GM19351 (cell line): ENCODE measurements at regions not wholly inside any gene's neighbourhood (a gene's known extent, or its start where the extent isn't known, plus 50 kb on each side); places are given as distances from the start of the nearest gene placed in this dataset.

ENCODE experiments used
- ATAC-seq: cut with Tn5 transposase; IDR thresholded peaks from one replicate; pipeline ENCODE4 v1.9.1; 2021; ENCODE audit warnings: mild to moderate bottlenecking, moderate library complexity; ENCODE audit not compliant: unreplicated experiment

DNA sequence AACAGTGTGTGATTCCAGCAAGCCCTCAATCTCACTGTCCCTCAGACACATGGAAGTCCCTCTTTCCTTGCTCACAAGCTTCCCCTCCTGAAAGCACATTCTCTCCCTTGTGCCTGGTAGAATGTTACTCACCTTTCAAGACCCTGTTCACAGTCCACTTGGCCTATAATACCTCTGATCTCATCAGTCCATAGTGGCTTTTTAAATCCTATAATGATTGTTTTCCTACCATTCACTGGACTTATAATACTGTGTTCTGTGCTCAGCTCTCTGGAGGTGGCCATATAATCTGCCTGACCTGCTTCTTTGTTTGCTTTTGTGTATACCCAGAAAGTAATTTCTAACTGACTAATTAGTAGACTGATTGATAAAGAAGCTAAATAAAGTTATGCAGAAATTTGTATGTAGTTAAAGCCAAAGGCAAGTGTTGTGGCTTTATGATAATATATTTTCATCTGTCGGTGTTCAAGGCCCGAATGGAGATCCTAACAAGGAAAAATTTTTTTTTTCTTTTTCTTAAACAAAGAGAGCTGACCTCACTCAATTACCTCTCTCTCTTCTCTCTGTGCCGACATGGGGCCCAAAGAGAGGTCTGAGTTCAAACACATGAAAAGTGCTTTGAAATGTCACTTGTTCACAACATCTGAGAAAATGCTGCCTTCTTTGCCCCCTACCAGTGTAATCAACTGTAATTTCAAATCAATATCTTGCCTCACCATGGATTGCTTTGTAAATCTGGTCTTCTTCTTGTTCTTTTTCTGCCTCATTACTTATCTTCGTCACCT lies 1033.0 kb upstream of the PIK3C3 start:
- no peak for ATAC-seq

DNA sequence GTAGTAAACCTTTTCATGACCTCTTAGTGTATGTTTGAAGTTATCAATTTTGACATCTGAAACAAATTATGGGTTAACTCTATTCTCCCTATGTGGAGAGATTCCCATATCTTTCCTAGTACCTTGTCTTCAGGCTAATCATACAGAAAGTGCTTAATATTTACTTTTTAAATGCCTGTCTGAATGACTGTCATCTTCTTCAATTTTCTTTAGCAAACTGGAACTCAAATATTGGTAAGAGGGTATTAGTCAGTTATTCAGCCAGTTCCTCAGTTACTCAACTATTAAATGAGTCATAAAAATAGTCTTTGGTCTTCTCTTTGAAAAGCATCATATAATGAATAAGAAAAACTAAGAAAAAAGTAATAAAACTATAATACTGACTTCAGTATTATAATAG lies 1038.0 kb upstream of the PIK3C3 start:
- ATAC-seq = no peak

DNA sequence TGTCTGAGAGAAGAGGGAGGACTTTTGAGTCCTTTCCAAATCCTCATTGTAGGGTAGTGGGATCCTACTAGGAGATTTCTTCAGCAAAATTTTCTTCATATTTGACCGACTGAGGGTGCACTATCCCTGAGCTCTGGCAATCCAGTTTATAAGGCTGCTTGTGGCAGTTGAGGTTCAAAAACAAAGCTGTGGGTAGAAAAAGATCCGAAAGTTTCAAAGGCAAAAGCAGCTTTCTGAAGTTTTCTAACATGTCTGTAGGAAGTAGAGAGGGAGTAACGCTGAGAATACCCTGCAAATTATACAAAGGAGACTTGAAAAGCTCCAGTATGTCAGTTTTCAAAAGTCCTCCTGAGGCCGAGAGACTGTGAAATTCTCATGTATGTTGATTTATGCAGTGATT lies 1039.3 kb upstream of the PIK3C3 start:
- no peak for ATAC-seq

DNA sequence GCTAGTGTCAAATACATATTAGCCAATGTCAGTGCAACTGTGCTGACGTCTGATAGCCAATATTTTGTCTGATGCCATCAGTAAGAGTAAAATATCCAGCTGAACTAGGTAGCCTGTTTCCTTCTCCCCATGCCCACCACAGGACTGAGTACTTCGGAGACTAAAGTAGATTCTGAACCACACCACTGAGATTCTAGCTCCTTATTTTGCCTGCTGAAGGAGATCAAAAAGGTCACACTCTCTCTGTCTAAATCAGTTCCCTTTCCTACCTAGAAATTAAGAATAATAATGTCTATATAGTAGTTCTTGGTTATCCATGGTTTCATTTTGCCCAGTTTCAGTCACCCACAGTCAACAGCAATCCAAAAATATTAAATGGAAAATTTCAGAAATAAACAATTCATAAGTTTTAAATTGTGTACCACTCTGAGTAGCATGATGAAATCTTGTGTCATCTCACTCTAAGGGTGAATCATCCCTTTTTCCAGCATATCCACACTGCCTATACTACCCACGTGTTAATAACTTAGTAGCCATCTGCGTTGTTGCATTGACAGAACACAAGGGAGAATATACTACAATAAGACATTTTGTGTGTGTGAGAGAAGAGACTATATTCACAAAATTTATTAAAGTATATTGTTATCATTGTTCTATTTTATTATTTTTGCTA lies 1043.3 kb upstream of the PIK3C3 start:
- no peak for ATAC-seq

DNA sequence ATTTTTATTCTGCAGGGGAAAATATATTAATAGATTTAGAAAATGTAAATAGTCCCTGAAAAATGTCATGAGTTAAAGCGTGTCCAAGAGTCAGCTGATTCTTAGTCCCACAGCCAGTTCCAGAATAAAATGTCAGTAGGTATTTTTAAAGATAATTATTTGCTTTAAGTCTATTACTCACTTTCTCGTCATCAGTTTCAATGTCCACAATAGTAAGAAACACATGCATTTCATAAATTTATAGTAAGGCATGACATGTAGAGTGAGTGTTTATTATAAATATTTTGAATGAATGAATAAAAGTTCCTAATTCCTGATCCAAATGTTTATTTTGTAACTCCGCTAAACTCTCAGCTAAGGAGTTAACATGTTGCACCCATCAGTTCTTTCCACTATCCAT lies 1044.0 kb upstream of the PIK3C3 start:
- ATAC-seq = no peak

DNA sequence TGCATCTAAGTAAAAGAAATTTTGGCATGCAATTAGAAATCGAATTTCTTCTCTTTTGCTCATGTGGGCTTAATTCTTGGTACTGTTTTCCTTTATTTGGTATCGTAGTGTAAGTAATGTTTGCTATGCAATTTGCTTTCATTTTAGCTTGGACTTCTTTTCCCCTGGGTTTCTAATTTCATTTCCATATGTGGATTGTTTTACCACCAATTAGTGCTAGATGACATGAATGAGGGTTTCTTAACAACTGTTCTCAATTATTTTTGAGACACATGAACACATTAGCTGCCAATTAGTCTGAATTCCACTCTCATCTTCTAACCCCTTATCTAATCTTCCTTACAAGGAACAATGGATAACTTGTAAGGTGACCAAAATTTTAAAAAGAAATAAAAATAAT lies 1047.2 kb upstream of the PIK3C3 start:
- ATAC-seq = no peak

DNA sequence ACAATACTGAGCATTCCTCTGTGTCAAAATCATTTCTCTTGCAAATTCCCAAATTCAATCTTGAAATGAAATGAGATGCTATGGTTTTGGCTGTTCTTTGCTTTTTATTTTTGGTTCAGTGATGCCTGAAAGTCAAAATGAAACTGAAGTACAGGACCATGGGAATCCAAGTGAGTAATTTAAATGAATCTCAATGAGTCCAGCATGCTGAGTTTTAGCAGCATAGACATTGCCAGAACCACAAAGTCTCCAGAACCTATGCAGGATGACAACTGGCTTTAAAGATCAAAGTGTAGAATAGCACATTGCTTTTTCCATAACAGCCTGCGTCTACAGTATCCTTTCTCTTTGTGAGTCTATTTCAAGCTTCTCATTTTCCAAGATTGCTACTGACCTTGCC lies 1050.7 kb upstream of the PIK3C3 start:
- no peak for ATAC-seq

DNA sequence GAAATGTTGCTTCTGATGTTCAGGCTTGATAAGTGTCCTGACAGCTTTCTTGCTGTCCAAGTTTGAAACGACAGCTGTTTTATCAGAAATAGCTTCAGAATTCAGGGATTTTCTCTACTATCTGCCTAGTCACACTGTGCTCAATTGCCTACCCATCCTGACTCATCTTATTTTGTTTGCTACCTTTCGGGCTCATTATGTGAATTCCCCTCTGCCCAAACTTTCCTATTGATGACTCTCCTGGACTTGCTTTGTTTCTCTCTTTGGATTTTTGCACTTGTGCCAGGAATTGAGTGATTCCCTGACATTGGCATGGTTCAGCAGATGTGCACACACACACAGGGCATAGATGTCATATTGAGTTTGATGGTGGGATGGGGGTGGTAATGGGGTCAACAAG lies 1052.6 kb upstream of the PIK3C3 start:
- ATAC-seq = no peak

DNA sequence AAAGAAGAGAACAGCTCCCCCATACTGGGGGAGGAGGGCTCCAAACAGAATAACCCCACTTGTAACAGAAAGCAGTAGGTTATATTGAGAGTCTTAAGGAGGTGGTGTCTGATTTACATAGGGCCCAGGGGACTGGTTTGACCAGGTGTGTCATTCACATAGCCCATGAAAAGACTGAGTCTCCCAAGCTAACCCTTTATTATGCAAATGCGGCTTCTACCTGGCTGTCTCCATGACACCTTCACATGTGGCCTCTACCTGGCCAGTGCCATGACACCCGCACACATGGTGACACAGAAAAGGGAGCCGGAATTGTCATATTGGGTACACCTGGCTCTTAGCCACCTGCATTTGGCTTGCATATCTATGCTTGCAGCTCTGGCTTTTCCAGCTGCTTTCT lies 1057.2 kb upstream of the PIK3C3 start:
- no peak for ATAC-seq

DNA sequence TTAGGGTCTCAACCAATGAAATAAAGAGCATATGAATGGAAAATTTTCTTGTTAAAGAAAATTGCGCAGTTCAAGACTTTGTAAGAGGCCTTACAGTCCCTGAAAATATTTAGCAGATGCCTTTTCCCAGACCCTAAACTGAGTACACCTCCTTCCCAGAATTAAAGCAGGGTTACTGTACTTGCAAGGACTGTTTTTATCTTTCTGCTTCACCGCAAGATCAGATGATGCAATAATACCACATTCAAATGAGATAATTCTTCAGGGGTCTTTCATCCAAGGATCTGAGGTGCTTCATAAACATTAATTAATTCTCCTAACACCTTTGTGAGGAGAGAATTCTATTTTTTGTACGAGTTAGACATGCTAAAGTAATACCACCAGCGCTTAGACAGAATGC lies 1071.8 kb upstream of the PIK3C3 start:
- ATAC-seq = no peak

DNA sequence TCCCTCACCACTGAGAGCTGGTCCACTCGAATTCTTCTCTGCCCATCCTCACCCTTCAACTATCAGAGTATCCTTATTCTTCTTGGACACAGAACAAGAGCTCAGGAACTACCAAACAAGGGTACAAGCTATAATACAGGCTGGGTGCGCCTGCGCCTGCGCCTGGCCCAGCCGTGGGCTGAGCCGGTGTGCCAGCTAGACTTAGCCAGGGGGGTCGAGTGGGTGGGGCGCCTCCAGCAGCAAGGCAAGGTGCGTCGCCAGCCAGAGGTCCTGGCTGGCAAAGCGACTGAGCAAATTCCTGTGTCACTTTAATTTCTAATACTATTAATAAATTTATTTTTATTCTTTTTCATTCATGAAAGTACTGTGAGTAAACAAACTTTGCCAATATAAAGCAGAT lies 1072.6 kb upstream of the PIK3C3 start:
- ATAC-seq = no peak

DNA sequence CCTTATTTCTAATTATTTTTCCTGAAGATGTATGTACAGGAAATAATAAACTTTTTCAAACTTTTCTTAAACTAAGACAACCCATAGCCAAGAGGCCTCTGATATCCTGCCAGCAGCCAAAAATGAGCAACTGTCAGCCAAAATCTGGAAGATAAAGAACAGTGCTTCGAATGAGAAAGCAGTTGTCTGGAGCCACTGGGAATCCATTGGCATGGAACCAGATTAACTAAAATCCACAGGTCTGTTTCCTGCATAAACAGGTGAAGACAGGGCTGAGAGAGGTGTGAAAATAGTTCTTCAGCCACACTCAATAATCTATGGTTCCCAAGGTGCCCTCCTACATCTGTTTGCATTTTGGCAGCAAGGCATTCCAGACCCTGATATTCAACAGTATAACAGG lies 1076.7 kb upstream of the PIK3C3 start:
- no peak for ATAC-seq

DNA sequence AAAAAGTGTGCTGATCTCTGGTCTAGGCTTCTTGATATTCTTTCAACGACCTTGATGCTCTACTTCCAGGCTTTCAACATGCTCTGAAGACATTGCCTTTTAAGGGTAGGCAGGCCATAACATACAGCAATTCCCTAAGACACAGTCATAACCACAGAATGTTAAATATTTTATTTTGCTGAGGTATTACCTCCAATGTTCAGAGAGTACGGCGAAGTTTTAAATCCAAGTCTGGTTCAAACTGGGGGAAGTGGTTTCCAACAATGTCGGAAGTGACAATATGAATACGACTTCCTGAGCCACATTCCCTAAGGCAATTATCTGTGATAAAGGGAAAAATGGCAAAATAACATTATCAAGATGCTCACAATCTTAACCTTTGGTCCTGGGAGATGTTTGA lies 1077.9 kb upstream of the PIK3C3 start:
- no peak for ATAC-seq

DNA sequence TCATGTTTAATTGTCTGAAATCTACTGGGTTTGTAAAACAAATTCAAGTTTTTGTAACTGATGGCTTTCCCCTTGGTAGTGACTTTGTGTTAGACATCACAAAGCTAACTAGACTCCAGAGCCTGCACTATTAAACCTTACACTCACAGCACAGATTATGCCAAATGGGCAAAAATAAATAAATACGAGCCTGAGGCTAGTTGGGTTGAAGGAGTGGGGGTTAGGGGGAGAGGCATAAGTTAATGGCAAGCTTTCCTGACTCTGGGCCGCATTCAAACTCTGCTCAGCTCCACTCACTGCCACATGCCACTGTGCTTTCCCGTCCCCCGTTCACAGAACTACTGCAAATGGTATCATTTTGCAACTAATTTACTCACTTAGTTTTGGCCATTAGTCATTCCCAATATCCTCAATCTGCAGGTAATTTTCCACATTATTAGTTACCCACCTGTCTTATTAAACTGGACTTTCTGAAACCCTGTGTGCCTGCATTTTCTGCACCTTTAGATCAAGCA lies 1079.9 kb upstream of the PIK3C3 start:
- no peak for ATAC-seq

DNA sequence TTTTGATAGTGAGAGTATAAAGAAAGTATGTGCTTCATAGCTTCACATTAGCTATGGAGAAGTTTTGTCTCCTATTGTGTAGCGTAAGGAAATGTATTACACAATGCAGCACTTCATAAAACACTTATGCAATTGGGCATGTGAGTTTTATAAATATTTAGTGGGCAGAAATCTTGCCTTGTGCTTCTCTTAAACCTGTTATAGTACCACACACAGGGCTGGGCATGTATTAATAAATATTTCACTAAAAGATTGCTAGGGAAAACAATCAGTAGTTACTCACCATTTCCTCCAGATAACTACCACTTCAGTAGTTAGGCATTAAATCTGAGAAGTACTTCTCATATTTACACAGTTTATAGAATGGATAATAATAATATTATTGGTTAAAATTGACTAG lies 1080.8 kb upstream of the PIK3C3 start:
- ATAC-seq = no peak

DNA sequence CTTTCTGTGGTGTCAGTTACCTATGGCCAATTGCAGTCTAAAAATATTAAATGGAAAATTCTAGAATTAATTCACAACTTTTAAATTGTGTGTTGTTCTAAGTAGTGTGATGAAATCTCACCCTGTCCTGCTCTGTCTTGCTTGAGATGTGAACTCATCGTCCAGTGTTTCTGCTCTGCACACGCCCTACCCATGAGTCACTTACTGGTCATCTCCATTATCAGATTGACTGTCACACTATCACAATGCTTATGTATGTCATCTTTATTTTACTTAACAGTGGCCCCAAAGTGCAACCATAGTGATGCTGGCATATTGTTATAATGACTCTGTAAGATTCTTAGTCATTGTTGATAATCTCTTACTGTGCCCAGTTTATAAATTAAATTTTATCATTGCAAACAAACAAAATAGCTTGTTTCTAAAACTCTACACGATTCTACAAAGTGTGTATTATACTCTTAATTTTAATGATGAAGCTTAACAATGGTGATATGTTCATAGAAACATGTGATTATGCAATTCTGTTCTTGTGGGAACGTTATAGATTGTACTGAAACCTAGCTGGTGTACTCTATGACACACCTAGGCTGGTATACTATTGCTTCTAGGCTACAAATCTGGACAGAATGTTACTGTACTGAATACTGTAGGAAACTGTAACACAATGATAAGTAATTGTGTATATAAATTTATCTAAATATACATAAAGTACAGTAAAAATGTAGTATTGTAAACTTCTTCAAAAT lies 1086.8 kb upstream of the PIK3C3 start:
- no peak for ATAC-seq

DNA sequence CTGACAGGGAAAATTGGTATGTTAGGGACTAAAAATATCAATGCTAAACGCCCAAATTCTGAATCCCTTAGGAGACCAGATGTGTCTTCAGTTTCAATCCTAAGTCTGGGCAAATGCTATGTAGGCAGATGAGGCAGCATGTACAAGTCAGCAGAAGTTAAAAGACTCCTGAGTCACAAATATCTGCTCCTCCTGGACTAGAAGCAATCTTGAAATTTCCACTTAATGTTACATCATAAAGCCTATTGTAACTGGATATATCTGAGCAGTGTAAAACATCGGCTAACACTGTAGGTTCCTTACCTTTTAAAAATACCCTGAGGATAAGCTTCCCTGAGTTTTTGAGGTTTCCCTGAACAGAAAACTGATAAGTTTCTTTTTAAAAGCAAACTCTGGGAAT lies 1087.6 kb upstream of the PIK3C3 start:
- ATAC-seq = no peak

DNA sequence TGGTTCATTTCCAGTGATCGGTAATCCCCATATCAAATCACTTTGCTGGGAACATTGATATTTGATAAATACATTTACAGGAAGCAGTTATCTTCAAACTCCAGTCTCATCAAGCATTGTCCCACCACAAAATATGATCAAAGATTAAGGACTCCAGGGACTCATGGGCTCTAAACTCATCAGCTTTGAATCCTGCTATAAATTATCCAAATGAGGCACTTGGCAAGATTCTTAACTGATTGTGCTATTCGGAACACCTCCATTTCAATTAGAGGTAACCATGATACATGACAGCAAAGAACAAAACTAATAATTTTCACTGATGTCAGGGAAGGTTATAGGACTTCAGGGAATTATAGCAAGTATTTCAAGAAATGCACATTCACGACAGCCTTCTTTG lies 1088.1 kb upstream of the PIK3C3 start:
- ATAC-seq = no peak

DNA sequence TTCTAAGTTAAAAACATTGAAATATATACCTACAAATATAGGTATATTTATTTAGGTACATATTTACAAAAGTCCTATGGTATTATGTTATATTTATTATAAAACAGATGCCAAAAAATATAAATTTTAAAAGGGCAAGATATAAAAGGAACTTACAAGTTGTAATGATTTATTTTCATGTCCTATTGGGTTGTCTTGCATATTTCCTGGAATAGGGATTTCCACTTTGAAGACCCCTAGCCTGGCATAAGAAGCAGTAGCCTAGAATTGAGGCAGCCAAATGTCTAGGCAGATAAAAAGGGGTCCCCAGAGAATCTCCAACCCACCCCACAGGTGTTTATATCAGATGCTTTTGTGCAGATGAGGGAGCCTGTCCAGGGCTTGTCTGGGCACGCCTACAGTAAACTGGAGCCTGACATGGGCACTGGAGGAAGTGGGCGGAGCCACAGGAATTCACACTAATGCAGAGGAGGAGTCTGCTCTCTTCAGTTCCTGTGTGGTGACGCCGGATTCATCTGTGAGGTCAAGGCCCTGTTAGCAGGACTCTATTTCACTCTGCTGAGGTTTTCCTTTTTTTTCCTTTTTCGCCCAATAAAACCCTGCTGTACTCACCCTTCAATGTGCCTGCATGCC lies 1088.9 kb upstream of the PIK3C3 start:
- no peak for ATAC-seq

DNA sequence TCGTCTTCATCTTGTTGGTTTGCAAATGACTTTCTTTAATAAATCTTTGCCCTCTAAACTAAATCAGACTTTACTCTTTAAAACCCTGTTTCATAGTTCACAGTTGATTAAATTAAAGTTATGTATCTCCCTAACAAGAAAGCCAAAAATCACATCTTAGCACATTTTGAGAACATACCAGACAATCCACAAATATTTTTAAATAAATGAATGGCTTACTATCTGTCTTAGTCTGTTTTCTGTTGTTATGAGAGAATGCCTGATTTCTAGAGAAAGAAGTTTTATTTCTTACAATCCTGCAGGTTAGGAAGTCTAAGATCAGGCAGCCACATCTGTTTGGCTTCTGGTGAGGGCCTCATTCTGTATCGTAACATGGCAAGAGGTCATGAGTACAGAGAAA lies 1090.2 kb upstream of the PIK3C3 start:
- ATAC-seq = no peak

DNA sequence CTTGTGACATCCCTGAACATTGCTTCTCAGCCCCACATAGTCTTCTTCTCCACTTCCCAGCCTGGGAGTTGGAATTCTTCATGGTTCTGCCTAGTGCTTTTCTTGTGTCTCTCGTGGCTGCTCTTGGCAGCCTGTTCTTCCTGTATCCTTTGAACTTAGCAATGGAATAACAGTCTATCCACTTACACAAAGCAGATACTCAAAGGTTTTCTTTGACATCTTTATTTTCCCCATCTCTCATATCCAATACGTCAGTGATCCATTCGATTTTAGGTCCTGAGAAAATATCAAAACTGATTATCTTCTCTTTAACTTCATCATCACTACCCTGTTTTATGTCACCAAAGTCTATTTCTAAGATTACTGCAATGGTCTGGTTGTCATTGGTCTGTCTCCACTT lies 1091.2 kb upstream of the PIK3C3 start:
- no peak for ATAC-seq
